ENCODE measurements at regions not wholly inside any gene's neighbourhood (a gene's known extent, or its start where the extent isn't known, plus 50 kb on each side); places are given as distances from the start of the nearest gene placed in this dataset.
A peak's percentile ranks its signal among the peaks of the same experiment; 100 is the strongest.
"Not testable (repeated sequence)": the region's sequence is repeated elsewhere in the genome, so short reads cannot be mapped to it uniquely, and the experiment has no call there.

DNA sequence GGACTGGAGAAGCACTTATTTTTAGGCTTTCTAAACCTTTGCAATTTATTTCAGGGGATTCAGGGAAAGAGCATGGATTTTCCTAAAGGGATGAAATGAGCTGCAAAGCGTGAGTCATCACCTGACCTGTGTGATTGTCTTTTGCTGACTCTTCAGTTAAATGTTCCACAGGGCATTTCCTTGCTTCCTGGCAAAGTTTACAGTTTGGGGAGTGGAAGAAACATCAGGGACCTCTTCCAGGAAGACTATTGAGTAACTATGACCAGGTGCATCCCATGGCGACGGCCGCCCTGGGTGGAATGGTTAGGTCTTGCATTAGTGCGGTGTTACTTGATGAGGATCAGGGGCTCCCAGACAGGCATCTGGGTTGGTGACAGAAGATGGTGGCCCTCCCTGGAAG, 79.5 kb upstream of the SIPA1L2 start:
- H3K4me3 ChIP-seq (ENCODE audit: low read depth, low read length): no peak overlapping the region
- in situ Hi-C loops (cut with HindIII; ENCODE audit: low sequenced_read_pairs): no loop called here
- TF ChIP-seq, protein P1, sequence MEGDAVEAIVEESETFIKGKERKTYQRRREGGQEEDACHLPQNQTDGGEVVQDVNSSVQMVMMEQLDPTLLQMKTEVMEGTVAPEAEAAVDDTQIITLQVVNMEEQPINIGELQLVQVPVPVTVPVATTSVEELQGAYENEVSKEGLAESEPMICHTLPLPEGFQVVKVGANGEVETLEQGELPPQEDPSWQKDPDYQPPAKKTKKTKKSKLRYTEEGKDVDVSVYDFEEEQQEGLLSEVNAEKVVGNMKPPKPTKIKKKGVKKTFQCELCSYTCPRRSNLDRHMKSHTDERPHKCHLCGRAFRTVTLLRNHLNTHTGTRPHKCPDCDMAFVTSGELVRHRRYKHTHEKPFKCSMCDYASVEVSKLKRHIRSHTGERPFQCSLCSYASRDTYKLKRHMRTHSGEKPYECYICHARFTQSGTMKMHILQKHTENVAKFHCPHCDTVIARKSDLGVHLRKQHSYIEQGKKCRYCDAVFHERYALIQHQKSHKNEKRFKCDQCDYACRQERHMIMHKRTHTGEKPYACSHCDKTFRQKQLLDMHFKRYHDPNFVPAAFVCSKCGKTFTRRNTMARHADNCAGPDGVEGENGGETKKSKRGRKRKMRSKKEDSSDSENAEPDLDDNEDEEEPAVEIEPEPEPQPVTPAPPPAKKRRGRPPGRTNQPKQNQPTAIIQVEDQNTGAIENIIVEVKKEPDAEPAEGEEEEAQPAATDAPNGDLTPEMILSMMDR (IDR thresholded peaks at IDR 0.05; ENCODE audit: low read depth, low read length): no peak
- DNase-seq (ENCODE audit: low read depth, low spot score): peak; percentile 35

DNA sequence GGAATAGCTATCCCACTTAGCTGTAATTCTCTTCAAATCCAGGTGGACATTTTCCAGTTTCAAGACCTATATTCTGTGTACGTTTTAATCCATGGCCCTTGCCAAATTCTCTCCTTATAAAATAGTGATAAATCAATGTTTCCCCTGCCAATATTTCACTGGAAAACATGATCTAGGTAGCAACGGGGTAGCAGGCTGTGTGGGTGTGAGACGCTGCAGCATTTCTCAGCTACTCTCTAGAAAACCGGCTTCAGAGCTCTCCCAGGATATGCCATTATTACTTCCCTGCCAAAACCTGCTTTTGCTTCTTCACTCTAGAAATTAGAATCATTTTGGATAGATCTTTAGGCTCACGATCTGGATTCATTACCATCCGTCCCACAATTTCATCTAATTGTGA, 82.1 kb upstream of the SIPA1L2 start:
- no peak for DNase-seq (ENCODE audit: low read depth, low spot score)
- TF ChIP-seq, protein P1 (IDR thresholded peaks at IDR 0.05; ENCODE audit: low read depth, low read length): no peak
- H3K4me3 ChIP-seq (ENCODE audit: low read depth, low read length): no peak overlapping the region
- in situ Hi-C loops (cut with HindIII; ENCODE audit: low sequenced_read_pairs): no loop called here

DNA sequence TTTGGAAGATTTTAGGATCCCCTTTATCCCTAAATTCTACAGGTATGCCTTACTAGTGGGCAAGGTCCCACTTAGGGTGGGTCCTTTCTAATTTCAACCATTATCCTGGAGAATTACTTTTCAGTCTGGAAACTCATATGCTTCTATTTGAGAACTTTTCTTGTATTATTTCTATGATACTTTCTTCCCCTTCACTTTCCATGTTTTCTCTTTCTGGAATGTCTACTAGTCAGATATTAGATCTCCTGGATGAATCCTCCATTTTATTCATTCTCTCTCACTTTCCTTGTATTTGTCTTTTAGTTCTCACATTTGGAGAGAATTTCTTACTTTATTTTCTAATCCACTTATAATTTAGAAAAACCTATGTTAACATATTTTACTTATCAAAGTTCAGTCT, 83.9 kb upstream of the SIPA1L2 start:
- no peak overlapping the region for H3K4me3 ChIP-seq (ENCODE audit: low read depth, low read length)
- TF ChIP-seq, protein P1 (IDR thresholded peaks at IDR 0.05; ENCODE audit: low read depth, low read length): no peak
- DNase-seq (ENCODE audit: low read depth, low spot score): no peak
- in situ Hi-C loops (cut with HindIII; ENCODE audit: low sequenced_read_pairs): no loop called here

DNA sequence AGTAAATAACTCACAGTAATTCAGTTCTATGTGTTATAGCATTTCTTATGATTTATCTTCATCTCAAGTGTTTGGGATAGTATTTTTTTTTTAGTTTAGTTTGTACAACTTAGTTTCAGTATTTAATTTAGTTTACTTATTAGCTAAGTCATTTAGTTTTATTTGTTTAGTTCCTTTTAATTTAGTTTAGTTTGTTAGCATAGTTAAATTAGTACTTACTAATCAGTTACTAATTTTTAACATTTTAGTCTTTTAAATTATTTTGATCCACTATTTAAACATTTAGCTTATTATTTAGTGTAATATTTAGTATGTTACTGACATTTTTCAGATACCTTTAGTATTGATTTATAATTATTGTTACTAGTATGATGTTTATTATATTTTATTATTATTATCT, 85.2 kb upstream of the SIPA1L2 start:
- in situ Hi-C loops (cut with HindIII; ENCODE audit: low sequenced_read_pairs): no loop called here

DNA sequence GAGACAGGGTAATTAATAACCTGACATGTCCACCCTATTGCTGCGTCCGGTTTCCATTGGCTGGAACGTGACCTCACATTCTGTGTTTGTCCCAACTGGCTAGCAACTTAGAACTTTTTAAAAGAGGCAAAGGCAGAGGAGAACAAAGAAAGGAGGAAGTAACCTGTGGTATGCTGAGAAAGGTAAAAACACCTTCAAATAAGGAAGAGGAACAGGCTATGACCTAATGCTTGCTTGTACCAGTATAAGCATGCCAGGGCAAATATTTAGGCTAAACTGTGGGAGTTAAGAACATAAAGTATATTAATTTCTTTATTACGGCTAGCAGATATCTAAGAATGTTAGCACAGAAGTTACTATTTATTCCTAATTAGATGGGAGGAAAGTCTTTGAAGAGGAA, 87.3 kb upstream of the MAP10 start:
- H3K4me3 ChIP-seq (ENCODE audit: low read depth, low read length); DNase-seq (ENCODE audit: low read depth, low spot score); in situ Hi-C loops (cut with HindIII; ENCODE audit: low sequenced_read_pairs): not testable (repeated sequence)

More for the DNA sequence above, 85.2 kb upstream of the SIPA1L2 start:
- DNase-seq (ENCODE audit: low read depth, low spot score): no peak
- H3K4me3 ChIP-seq (ENCODE audit: low read depth, low read length): no peak overlapping the region
- TF ChIP-seq, protein P1 (IDR thresholded peaks at IDR 0.05; ENCODE audit: low read depth, low read length): no peak

DNA sequence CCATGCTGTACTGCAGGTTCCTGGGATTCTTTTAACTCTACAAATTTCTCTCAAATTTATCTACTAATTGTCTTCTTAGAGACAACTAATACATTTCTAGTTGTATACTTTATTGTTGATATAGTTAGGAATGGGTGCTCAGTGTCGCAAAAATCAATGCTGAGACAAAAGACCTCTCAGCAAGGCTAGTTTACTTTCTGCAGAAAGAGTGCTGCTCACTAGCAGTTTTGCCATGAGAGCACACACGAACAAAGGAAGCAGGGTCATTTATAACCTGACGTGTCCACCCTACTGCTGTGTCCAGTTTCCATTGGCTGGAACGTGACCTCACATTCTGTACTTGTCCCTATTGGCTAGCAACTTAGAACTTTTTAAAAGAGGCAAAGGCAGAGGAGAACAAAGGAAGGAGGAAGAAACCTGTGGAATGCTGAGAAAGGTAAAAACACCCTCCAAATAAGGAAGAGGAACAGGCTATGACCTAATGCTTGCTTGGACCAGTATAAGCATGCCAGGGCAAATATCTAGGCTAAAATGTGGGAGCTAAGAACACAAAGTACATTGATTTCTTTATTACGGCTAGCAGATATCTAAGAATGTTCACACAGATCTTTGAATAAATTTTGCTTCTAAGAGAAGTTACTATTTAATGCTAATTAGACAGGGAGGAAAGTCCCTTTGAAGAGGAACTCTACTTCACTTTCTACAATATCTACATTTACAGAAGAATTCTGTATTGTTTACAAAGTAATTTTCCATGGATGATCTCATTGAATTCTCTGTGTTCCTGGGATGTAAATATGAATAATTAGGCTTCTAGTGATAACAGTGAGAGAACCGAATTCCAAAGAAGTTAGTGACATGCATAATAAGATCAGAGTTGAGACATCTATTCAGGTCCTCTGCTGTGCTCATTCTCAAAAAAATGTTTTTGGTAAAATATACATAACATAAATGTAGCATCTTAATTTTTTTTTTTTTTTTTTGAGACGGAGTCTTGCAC, 86.0 kb upstream of the MAP10 start:
- TF ChIP-seq, protein P1 (IDR thresholded peaks at IDR 0.05; ENCODE audit: low read depth, low read length): no peak
- no peak for DNase-seq (ENCODE audit: low read depth, low spot score)
- in situ Hi-C loops (cut with HindIII; ENCODE audit: low sequenced_read_pairs): no loop called here
- H3K4me3 ChIP-seq (ENCODE audit: low read depth, low read length): no peak overlapping the region

DNA sequence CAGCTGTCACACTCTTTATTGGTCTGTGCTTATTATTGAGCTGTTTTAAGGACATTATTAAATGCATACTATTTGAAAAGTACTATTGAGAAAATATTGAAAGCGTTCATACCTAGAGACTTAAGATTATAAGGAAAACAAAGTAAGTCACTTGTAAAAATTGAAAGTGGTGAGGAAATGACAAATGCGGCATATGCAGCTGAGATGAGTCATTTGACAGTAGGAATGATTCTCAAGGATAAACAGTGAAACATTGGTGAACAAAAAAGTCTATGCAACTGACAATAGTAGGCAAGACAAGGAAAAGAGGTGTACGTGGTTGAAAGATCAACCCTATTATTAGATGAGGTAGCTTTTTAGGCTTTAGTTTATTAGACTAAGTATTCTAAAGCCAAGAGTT, 82.6 kb upstream of the MAP10 start:
- in situ Hi-C loops (cut with HindIII; ENCODE audit: low sequenced_read_pairs): no loop called here
- TF ChIP-seq, protein P1 (IDR thresholded peaks at IDR 0.05; ENCODE audit: low read depth, low read length): no peak
- no peak overlapping the region for H3K4me3 ChIP-seq (ENCODE audit: low read depth, low read length)
- DNase-seq (ENCODE audit: low read depth, low spot score): peak; percentile 28

Data from astrocyte of the spinal cord (primary cell).